Kidney capillary endothelial cell (primary cell): ENCODE measurements at regions not wholly inside any gene's neighbourhood (a gene's known extent, or its start where the extent isn't known, plus 50 kb on each side); places are given as distances from the start of the nearest gene placed in this dataset.
"Not testable (repeated sequence)": the region's sequence is repeated elsewhere in the genome, so short reads cannot be mapped to it uniquely, and the experiment has no call there.

Experiments
- DNase-seq: peaks from one replicate; pipeline ENCODE4 v3.0.0-alpha.2; 2018; ENCODE audit warnings: low spot score

DNA sequence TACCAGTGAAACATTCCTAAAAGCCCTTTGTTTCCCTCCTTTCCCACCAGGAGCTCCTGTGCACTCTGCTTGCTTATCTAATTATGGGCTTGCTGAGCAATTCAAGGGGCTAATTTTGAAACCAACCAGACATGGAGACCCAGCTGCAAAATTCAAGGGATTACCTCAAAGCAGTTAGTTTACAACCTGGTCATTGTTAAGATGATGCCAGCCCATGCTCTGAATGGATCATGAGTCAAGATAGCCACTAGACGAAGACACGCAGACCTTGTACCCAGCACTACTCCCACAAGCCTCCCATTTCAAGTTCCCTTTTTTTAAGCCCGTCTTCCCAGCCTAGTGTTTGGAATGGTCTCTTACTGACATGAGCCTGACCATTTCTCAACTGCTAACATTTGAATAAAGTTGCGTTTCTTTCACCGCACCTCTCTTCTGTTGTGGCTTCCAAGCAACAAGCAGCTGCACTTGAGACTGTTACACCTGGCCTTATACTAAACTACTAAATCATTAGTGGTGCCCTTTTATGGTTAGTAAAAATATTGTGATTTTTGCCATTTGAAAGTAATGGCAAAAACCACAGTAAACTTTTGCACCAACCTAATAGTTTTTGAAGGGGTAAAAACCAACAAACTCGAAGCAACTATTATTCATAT, 315.3 kb upstream of the LUZP2 start:
- no peak for DNase-seq

DNA sequence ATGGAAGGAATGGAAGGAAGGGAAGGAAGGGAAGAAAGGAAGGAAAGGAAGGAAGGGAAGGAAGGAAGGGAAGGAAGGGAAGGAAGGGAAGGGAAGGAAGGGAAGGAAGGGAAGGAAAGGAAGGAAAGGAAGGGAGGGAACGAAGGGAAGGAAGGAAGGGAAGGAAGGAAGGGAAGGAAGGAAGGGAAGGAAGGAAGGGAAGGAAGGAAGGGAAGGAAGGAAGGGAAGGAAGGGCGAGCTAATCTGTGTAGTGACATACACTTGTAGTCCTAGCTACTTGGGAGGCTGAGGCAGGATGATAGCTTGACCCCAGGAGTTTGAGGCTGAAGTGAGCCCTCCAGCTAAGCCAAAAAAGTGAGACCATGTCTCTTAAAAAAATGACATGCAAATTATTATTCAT, 311.3 kb upstream of the LUZP2 start:
- not testable (repeated sequence) for DNase-seq

DNA sequence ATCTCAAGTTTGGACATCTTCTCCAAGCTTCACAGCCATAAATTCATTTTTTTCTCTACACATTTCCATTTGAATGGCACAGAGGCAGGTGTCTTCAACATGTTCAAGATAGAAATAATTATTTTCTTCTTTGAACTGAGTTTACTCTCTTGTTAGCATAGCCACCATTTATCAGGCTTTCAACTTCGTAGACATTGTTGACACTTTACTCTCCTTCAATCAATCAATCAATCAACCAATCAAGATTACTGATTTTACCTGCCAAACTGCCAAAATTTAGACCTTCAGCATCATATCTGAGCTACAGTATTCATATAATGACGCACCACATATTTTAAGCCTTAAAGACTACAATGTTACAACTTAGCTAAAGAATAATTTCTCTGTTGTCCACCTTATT, 300.1 kb upstream of the LUZP2 start:
- DNase-seq: no peak

DNA sequence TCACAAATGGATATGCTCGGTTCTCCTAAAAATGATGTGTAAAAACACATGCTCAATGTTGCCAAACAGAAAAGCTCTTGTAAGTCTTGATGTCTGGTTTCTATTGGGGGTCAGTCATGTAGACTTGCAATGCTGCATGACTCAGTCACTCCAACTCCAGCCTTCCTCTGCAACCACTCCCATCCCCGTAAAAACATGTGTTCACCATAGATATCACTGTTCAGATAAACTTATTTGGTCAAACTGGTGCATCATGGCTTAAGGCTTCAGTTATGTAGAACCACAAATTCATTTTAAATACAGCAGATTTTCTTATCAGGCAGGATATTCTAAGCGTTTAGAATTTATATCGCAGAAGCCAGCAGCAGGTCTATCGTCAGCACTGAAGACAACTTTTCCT, 298.4 kb upstream of the LUZP2 start:
- no peak for DNase-seq

DNA sequence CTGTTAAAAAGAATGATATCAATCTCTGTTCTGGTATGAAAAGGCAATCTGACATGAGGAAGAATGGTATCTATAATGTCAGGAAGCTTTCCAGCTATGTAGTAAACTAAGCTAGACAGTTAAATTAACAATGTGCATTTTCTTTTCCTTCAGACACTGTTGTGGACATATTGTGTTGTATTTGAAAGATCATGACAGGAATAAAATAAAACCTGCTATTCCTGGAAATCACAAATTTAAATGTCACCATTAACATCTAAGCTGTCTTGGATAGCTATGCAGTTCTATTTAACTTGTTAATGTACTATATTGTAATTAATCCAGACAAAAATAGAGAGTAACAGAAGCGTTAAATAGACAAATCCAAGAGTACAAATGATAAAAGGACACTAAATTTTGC, 297.4 kb upstream of the LUZP2 start:
- no peak for DNase-seq

DNA sequence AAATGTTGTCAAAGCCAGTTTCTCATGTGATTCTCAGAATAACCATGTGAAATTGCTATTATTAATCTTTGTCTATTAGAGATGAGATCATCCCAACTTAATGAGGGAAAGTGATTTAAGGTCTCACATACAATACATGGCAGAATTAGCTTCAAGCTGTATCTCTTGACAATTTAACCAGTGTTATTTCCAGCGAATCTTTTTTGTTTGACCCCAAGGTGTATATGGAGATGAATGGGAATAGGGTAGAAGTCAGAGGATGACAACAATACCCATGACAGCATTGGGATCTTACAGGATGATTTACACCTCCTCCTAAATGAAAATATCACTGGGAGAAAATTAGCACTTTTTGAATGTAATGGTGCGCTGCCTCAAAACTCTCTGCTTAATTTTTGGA, 290.8 kb upstream of the LUZP2 start:
- no peak for DNase-seq

DNA sequence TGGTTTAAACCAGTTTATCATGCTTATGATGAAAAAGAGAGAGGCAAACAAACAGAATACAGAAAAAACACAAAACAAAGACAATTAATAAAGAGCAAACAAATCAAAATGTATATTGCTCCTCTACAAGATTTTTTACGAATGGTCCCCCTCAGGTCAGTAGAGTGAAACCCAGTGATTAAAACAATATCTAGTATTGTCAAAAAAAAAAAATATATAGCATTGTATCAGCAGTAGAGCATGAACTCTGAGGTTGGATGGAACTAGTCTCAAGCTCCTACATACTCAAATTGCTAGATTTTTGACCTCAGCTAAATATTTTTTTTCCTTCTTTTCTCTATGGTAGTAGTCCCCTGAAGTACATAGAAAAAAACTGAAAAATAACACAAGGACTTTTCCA, 290.3 kb upstream of the LUZP2 start:
- DNase-seq: no peak

DNA sequence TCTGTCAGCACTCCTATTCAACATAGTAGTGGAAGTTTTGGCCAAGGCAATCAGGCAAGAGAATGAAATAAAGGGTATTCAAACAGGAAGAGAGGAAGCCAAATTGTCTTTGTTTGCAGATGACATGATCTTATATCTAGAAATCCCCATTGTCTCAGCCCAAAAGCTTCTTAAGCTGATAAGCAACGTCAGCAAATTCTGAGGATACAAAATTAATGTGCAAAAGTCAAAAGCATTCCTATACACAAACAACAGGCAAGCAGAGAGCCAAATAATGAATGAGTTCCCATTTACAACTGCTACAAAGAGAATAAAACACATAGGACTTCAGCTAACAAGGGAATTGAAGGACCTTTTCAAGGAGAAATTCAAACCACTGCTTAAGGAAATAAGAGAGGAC, 280.4 kb upstream of the LUZP2 start:
- no peak for DNase-seq

DNA sequence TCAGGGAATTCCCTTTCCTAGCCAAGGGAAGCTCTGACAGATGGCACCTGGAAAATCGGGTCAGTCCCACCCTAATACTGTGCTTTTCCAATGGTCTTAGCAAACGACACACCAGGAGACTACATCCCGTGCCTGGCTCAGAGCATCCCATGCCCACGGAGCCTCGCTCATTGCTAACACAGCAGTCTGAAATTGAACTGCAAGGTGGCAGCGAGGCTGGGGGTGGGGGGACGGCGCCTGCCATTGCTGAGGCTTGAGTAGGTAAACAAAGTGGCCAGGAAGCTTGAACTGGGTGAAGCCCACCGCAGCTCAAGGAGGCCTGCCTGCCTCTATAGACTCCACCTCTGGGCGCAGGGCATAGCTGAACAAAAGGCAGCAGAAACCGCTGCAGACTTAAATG, 279.5 kb upstream of the LUZP2 start:
- DNase-seq: not testable (repeated sequence)

DNA sequence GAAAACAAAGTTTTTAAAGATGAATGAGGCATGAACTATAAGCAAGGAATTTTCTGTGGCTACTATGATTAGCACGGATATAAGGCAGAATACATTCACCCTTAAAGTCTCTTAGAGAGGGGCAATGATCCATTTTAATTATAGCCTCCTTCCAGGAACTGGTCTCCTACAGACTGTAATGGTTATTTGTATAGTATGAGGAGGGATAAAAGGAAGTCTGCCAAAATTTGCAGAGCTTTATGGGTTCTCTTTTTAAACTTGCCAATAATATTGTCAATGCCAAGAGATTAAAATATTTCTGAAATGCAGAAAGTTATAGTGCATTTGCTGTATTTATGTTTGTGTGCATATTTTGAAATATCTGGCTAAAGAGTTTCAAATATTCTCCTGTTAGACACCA, 271.4 kb upstream of the LUZP2 start:
- no peak for DNase-seq

DNA sequence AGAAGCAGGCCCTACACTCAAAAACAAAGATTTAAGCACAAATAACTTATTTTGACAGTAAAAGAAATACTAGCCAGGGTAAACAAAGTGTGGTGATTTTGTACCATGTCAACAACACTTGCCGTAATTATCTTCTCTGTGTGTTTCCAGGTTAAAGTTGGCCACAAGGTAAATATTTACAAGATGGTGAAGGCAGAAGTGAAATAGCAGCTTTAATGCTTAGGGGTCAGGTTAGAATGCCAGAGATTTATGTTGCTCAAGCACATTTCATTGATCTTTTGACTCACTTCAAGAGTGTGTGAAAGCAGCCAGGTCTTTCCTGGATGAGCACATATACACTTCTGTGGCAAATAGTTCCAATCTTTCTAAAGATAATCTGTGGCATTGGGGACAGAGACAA, 270.2 kb upstream of the LUZP2 start:
- no peak for DNase-seq

DNA sequence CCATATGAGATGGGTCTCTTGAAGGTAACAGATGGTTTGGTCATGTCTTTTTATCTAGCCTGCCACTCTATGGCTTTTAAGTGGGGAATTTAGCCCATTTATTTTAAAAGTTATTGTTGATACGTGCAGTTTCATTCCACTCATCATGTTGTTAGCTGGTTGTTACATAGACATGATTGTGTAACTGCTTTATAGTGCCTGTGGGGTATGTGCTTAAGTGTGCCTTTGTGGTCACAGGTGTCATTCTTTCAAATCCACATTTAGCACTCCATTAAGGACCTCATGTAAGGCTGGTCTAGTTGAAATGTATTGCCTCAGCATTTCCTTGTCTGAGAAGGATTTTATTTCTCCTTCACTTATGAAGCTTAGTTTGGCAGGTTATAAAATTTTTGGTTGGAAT, 263.8 kb upstream of the LUZP2 start:
- no peak for DNase-seq

DNA sequence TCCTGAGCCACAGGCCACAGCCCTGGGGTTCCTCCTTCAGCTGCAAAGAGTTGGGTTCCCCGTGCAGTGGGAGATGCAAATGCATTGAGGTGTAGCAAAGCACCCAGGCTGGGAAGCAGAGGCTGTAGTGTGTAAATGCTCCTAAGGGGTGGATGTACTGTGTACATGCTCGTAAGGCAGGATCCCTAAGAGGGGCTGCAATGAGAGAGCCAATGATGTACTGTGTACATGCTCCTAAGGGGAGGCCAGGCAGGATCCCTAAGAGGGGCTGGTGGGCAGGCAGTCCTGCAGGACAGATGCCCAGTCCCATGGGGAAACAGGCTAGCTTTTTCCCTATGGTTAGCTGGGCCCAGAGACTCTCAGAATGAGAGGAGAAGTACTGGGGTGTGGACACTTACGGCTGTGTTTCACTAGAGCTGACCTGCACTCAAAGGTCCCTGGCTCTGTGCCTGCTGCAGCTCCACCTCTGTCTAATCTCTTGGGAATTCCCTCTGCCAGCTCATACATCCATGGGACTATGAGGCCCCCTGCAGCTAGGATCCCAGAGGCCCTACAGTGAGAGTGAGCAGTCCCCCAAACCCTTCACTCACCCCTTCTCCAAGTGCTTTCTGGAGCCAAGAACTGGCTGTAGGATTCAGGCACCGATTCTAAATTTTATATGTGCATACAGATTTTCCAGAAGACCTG, 261.9 kb upstream of the LUZP2 start:
- DNase-seq: no peak

DNA sequence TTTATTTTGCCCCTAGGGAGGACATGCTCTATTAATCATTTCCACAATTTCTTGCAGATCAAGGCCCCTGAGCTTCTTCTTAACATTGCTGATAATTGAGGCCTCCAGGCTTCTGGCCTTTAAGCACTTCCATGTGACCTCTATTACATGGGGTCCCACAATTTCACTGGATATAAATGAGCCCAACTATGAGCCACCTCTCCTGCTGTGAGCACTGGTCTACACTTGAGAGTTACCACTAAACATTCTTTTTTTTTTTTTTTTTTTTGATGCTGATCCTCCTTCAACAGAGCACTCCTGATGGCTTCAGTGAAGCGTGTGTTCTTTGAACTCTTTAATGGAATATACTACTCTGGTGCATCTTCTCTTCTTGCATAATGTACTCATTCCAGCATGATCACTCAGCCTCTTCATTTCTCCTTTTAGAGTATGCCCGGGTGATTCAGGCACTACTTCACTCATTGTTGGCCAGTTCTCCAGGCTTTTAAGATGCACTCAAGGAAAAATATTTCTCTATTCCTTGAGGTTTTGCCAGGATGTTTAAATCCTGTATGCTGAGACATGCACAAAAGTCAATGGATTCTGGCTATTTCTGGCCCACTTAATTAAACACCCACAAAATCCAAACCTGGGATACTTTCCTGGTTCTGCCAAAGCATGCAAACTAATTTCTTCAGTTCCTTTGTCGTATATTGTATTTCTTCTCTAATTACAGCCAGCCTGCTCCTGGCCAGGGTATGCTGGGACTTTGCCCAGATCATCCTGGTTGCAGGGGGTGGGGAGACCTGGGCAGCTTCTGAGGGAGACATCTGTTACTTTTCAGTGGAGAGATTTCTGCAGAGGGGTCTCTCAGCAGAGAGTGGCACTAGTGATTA, 257.8 kb upstream of the LUZP2 start:
- DNase-seq: no peak

DNA sequence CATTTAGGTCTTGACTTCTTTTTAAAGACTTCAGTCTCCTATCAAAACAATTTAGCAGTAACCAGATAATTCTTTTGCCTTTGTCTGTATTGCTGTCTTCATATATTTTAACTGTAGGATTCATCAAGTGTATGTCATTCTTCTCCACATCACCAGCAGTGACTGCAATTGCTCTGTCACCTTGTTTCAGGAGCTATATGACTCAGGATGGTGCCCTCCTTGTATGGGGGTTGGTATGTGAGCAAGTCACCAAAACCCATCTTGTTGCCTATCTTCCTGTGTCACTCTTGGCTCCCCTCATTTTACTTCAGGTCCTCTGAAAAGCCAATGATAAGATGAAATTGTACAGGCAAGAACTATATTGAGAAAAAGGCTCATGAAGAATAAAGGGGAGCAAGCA, 256.9 kb upstream of the LUZP2 start:
- no peak for DNase-seq

DNA sequence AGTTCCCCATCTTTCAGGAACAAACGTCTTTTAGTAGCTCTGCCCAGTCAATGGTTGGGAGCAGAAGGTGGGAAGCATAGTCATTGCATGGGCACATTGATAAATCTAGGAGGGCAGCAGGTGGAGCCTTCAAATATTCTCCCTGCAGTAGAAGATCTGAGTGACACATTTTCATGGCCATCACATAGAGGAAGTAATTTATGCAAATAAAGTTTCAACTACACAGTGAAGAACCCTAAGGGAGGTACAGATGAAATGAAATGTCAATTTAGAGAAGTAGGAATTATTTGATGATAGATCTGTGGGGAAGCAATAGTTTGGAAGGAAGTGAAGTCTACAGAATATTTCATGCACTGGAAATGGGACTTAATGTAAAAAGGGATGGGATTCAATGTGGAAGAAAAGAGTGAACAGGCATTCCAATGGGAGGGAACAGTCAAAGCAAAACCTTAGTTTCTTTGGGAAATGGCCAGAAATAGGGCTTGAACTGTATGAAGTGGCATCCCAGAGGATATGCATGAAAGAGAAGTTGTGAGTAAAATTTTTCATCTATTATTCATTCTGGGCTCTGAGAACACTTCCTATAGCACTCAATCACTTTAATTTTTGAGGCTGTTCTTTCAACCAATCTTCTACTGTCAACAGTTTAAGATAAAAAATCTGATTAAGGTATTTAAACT, 256.2 kb upstream of the LUZP2 start:
- no peak for DNase-seq

DNA sequence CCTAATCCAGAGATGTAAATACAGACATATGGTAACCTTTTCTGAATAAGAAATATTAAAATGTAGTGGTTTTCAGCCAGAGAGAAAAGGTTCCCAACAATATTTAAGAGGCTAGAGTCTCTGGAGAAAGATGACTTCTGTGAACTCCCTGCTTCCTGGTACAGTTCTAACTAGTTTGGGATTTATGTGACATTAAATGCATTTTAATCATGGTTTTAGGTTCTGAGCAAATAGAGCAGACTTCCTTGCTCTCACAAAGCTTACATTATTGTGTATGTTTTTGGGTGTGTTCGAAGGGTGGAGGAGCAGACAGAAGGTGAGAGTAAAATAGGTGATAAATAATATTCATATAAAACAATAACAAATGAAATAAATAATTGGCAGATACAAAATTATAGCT, 250.1 kb upstream of the LUZP2 start:
- DNase-seq: no peak

DNA sequence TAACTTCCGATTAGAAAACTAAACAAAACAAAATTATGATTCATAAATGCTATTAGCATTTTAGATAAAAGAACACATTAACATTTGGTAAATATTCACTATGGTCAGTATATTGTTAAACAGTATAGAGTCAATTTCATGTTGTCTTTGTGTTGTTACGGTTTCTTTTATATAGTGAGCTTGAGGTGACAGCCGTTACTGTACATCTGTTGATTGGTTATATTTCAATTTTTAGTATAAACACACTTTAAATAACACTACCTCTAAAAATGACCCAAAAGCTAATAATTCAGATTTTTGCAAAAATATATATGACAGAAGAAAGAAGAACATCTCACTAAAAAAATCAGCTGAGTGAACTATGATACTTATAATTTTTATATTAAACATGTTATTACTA, 249.0 kb upstream of the LUZP2 start:
- no peak for DNase-seq

DNA sequence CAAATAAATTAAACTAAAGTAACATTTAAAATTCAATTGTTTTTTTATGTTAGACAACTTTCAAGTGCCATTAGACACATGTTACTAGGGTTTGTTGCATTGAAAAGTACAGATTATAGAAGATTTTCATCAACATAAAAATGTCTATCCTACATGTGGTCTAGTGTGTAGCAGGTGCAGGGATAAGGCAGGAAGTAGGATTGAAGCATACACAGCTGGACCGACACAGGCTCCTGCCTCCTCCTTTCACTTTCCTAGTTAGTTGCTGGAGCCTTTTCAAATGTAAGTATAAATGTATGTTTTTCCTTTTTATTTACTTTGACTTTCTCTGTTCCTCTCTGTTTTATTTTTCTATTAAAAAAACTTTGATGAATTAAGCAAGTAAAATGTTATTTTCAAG, 246.9 kb upstream of the LUZP2 start:
- no peak for DNase-seq

DNA sequence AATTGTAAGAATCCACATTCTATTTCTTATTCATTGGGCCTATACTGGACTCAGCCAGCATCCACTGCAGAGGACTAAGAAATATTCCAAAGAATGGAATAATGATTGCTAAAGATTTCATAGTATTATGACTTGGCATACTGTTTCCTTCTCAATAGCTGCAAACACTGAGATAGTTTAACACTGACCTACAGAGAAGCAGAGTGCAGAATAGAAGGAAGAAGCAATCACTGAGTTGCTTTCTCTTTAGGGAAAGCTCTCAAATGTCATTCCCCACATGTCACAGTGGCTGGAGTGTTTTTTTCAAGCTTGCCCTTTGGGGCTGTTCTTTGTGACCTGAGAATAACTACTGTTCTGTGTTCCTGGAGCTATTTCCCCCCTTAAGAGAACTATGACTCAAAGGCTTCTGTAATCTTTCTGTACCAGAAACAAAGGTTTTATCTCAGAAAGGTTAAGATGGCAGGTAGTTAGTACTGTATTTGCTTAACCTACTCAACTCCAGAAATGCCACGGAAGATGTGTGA, 243.6 kb upstream of the LUZP2 start:
- no peak for DNase-seq

DNA sequence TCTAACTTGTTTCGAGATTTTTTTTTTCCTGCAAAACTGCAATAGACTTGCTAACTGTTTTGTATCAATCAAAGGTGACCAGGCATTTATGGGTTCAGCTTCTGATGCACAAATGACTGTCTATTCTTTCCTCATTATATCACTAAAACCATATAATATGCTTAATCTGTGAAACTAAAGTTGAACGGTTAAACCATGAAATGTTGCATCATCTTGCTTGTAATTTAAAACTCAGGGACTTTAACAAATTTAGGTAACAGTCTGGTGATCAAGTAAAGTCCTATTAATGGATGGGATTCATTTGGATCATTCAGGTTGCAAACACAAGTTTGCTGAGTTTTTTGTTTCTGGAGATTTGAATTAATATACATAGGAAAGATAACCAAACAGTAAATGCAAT, 232.0 kb upstream of the LUZP2 start:
- DNase-seq: no peak

DNA sequence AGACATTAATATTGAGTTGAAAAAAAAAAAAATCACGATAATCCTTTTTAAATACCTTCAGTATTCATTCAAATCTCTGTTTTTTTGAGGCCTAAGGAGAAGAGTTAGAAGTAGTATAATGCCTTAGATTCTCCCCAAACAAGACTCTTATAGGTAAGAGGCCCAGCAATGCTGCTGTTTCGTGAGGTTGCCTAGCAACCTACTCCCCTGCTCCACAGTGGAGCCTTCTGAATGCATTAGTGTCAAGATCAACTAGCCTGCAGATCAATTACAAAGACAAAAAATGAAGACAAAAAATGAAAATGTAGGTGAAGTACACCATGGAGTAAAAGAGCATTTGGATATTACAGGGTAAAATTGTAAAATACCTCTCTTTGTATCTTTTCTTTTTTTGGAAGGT, 229.8 kb upstream of the LUZP2 start:
- no peak for DNase-seq
